HG02623 (cell line): ENCODE measurements at regions not wholly inside any gene's neighbourhood (a gene's known extent, or its start where the extent isn't known, plus 50 kb on each side); places are given as distances from the start of the nearest gene placed in this dataset.

Experiments
- ATAC-seq: cut with Tn5 transposase; IDR thresholded peaks from one replicate; pipeline ENCODE4 v1.9.1; 2021; ENCODE audit warnings: moderate library complexity; ENCODE audit not compliant: unreplicated experiment

DNA sequence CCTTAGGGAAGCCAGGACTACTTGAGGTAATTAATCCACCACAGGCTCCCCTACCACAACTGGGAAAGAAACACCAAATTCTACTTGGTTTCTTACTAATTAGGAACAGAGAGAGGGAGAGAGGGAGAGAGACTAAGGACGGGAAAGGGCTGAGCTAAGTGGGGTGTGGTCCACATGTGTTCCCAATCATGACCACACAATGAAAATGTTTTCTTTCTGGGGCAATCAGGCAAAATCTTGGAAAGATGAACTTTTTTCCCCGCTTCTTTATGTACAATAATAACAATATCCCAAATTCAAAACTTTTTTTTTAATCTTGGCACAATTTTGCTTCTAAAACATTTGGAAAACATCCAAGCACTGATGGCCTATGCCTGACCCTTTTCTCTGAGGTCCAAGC, 734.4 kb downstream of the MAFB start:
- no peak for ATAC-seq

- ATAC-seq, result no peak
Observed at GRCh38 chr20:39946931-39947330, 742.1 kb downstream of the MAFB start.

DNA sequence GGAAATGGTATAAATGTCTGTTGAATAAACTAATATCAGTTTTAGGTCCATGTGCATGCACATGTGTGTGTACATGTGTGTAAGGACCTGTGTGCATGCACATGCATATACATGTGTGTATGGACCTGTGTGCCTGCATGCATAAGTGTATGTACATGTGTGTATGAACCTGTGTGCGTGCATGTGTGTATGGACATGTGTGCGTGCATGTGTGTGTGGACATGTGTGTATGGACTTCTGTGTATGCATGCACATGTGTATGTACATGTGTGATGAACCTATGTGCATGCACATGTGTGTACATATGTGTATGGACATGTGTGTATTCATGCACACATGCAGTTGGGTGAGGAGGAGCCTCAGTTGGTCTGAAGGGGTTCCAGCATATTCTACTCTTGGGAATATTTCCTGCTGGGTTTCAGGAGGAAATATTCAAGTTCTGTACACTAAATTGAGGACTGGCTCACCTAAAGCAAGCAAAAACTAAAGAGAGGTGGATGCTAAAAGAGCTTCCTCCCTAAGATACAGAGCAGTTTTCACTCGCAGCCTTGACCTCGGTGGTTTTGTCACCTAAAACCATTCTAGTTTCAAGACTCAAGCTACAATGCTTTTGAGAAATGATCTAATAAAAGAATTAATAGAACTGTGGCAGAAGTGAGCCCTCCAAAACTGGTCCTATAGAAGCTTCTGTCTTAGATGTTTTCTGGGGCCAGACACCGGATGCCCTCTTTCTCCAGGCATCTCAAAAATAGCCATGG, 742.8 kb downstream of the MAFB start:
- no peak for ATAC-seq

DNA sequence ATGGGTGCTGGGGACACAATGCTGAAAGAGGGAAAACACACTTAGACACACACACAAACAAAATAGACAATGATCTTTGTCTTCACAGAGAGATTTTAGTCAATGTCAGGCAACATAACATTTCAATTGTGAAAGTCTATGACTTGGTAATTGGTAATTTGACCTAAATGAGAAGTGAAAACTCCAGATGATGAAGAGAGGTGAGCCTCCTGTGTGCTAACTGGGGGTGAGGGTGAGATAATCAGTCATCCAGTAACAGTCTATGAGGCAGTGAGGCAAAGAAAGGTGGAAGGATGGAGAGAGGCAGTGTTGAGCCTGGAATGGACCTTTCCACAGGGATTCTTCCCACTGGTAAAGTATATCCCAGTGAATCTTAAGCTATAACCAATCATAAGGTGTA, 744.2 kb downstream of the MAFB start:
- no peak for ATAC-seq

- no peak for ATAC-seq
Observed at GRCh38 chr20:39943336-39943735, 745.7 kb downstream of the MAFB start.

GRCh38 chr20:39941245-39941644, 747.8 kb downstream of the MAFB start:
- ATAC-seq, result no peak

- no peak for ATAC-seq
Observed at GRCh38 chr20:39939241-39939865, 749.7 kb downstream of the MAFB start.

DNA sequence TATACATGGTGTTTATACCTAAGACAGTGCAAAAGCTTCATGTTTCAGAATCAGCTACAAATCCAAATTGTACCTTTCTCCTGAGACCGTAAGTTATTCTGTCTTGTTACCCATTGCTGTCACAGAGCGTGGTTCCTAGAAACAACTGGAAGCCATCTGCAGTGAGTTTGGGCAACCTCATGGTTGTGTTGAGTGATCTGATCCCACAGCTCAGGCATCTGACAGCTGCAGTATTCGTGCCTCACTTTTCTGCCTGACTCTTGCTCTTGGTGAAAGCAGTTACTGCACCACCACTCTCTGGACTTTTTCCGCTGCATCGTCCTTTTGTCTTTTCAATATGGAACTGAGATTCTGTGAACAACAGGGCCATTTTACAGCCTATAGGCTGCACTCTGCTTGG, 752.6 kb downstream of the MAFB start:
- ATAC-seq, result no peak

DNA sequence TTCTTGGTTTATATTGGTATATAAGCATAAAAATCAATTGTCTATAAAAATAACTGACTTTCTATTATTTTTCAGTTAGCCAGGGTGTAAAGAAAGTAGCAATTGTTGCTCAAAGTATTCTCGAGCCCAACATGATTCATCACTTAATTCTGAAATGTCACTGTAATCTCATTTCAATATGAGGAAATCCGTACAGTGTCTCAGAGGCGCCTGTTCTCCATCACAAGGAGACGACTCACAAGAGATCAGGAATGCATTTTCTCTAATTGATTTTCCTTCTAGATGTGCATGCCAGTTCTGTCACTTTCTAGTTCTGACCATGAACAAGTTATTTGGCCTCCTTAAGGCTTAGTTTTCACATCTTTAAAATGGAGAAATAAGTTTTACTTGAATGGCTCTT, 753.1 kb downstream of the MAFB start:
- ATAC-seq, result no peak

DNA sequence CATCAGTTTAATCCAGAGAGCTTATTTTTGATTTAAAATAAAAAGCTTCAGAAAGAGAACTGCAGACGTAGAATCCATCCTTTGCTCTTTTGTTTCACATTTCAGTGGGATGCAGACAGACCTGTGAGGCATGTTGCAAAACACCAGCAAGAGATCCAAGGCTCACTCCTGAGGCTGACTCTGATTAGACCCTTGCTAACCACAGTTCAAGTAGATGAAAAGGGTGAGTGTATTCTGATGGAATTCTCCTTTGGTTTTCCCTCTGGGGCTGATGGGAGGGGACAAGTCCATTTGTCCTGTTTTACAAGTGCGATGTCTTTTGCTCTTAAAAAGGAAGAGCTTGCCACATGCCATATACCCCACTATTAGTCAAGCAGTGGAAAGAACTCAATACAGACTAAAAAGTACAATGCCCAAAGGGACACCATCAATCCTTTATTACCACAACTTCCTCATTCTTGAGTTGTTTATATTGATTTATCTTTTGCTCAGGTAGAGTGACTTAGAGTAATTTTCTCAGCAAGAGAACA, 772.7 kb downstream of the MAFB start:
- no peak for ATAC-seq

GRCh38 chr20:39913274-39913673, 775.8 kb downstream of the MAFB start:
- no peak for ATAC-seq

DNA sequence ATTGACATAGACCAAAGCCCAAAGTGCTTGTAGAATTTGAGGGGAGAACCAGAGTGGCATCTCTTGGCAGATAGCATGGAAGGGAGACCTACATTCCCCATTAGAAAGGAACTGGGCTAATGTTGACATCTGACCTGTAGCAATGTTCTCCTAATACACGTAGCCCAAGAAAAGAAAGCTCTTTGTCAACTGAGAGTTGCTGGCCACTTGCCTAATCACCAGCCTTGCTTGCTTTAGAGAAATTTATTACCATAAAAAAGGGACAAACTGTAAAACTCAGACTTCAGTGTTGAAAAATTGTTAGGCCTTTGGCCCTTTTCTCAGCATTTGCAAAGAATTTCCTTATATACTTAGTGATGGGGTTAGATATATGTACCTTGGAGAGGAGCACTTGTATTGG, 777.5 kb downstream of the MAFB start:
- no peak for ATAC-seq

DNA sequence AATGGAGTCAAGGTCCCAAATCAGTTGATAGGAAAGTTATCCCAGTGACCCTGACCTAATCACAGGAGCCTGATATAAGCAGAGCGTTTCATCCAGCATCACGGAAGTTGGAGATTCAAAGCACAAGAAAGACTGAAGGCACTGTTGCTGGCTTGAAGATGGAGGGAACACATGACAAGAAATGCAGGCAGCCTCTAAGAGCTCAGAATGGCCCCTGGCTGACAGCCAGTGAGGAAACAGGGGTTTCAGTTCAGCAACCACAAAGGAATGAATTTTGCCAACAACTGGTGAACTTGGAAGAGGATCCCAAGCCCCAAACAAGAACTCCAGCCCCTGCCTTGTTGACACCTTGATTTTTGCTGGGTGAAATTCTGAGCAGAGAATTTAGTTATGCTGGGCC, 778.5 kb downstream of the MAFB start:
- ATAC-seq, result no peak

GRCh38 chr20:39909447-39909846, 779.6 kb downstream of the MAFB start:
- no peak for ATAC-seq

GRCh38 chr20:39904476-39905112, 784.4 kb downstream of the MAFB start:
- ATAC-seq, result no peak

DNA sequence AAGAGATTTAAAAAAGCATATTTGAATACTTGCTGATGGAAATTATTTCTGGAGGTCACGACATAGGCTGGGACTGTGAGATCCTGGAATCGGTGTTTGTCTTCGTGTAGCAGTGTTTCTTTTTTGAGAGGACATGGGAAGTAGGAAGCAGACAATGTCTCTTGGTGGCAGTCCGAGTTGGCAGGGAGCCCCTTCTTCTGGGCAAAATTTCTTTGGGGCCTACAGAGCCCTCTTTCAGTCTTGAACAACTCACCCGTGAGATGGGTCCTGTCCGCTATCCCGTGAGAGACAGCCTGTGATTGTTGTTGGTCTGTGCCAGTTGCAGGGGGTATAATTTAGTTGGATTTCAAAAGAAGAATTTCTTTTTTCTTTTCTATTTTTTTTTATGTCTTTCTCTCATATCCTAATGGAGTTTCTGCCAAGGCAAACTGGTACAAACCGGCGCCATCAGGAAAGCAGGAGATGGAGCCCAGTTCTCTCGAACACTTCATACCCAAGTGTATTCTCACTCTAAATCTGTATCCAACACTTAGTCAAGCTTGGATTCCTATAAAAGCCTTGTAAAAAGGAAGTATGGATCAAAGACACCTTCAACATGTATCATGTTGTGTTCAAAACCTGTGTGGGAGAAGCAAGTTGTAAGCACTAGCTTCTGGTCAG, 785.1 kb downstream of the MAFB start:
- no peak for ATAC-seq

GRCh38 chr20:39899881-39900280, 789.2 kb downstream of the MAFB start:
- ATAC-seq, result no peak

- ATAC-seq, result no peak
Observed at GRCh38 chr20:39898467-39898852, 790.6 kb downstream of the MAFB start.

GRCh38 chr20:39897781-39898466, 791.1 kb downstream of the MAFB start:
- ATAC-seq, result no peak

- no peak for ATAC-seq
Observed at GRCh38 chr20:39897058-39897457, 792.0 kb downstream of the MAFB start.

GRCh38 chr20:39894067-39894466, 795.0 kb downstream of the MAFB start:
- no peak for ATAC-seq
